ENCODE measurements at regions not wholly inside any gene's neighbourhood (a gene's known extent, or its start where the extent isn't known, plus 50 kb on each side); places are given as distances from the start of the nearest gene placed in this dataset.
"Not testable (repeated sequence)": the region's sequence is repeated elsewhere in the genome, so short reads cannot be mapped to it uniquely, and the experiment has no call there.

- DNase-seq, result no peak
These were observed 507.6 kb downstream of the NR2F2 start for GRCh38 chr15:96838081-96838480.

GRCh38 chr15:96849271-96849900 lies 518.9 kb downstream of the NR2F2 start:
- DNase-seq, result no peak

- DNase-seq, result no peak
These were observed 521.1 kb downstream of the NR2F2 start for GRCh38 chr15:96851613-96852012.

- no peak for DNase-seq
These were observed 528.2 kb downstream of the NR2F2 start for GRCh38 chr15:96858694-96859093.

GRCh38 chr15:96860741-96861140 lies 530.2 kb downstream of the NR2F2 start:
- DNase-seq, result no peak

GRCh38 chr15:96867992-96868391 lies 537.5 kb downstream of the NR2F2 start:
- DNase-seq, result no peak

- DNase-seq, result no peak
These were observed 538.6 kb downstream of the NR2F2 start for GRCh38 chr15:96869122-96869521.

GRCh38 chr15:96869790-96870189 lies 539.3 kb downstream of the NR2F2 start:
- no peak for DNase-seq

GRCh38 chr15:96870580-96870979 lies 540.1 kb downstream of the NR2F2 start:
- DNase-seq, result no peak

GRCh38 chr15:96877442-96877841 lies 546.9 kb downstream of the NR2F2 start:
- DNase-seq, result not testable (repeated sequence)

- DNase-seq, result no peak
These were observed 547.6 kb downstream of the NR2F2 start for GRCh38 chr15:96878129-96878528.

- no peak for DNase-seq
These were observed 551.7 kb downstream of the NR2F2 start for GRCh38 chr15:96882121-96882772.

GRCh38 chr15:96887730-96888129 lies 557.2 kb downstream of the NR2F2 start:
- DNase-seq, result no peak

- DNase-seq, result no peak
These were observed 558.3 kb downstream of the NR2F2 start for GRCh38 chr15:96888764-96889163.

- DNase-seq, result no peak
These were observed 559.4 kb downstream of the NR2F2 start for GRCh38 chr15:96889734-96890480.

- DNase-seq, result no peak
These were observed 560.5 kb downstream of the NR2F2 start for GRCh38 chr15:96891046-96891445.

GRCh38 chr15:96893159-96893906 lies 562.8 kb downstream of the NR2F2 start:
- DNase-seq, result no peak

- DNase-seq, result no peak
These were observed 564.2 kb downstream of the NR2F2 start for GRCh38 chr15:96894659-96895058.

- no peak for DNase-seq
These were observed 566.3 kb downstream of the NR2F2 start for GRCh38 chr15:96896766-96897165.

GRCh38 chr15:96914081-96914480 lies 583.6 kb downstream of the NR2F2 start:
- DNase-seq, result no peak

GRCh38 chr15:96916750-96917149 lies 586.2 kb downstream of the NR2F2 start:
- DNase-seq, result no peak

- DNase-seq, result no peak
These were observed 594.1 kb downstream of the NR2F2 start for GRCh38 chr15:96924570-96924969.

All from activated CD4-positive, alpha-beta T cell treated with anti-CD3 and anti-CD28 coated beads, Interleukin-2, amount 50 U/mL, for 48 hours (primary cell).